ENCODE measurements at regions not wholly inside any gene's neighbourhood (a gene's known extent, or its start where the extent isn't known, plus 50 kb on each side); places are given as distances from the start of the nearest gene placed in this dataset.

DNA sequence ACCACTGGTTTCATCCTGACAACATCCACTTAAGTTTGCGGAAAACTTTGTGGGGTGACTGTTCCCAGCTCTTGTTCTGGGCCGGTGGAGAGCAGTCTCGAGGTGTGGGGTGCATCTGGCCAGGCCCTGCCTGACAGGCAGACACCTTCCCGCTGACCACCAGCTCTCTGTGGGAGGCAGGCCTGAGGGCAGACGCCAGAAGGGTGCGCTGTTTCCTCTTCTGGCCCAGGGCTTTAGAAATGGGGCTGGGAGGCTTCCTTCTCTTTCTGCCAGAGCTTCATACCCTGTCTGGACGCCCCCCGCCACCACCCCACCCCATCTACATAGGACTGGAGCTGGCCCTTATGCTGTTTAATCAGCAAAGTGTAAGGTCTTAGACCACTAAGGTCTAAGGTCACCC lies 263.8 kb downstream of the LOXHD1 start:
- Histone ChIP-seq H2AFZ (ENCODE audit: low read length) (no peak overlapping the region), H3K27ac (ENCODE audit: low read depth, low read length) (no peak overlapping the region), H3K4me3 (ENCODE audit: insufficient read depth, low read length) (no peak overlapping the region), H3K36me3 (ENCODE audit: insufficient read depth, low read length) (no peaks in the 10 kb centered on the region), H4K20me1 (ENCODE audit: insufficient read depth, low read length) (no peaks in the 10 kb centered on the region), H3K27me3 (ENCODE audit: insufficient read depth, low read length) (no peaks in the 10 kb centered on the region), H3K4me2 (ENCODE audit: insufficient read depth, low read length) (no peak overlapping the region), H3K79me2 (ENCODE audit: insufficient read depth, low read length) (no peaks in the 10 kb centered on the region), H3K4me1 (ENCODE audit: insufficient read depth, low read length) (no peaks in the 10 kb centered on the region), H3K9me3 (ENCODE audit: low read depth, low read length) (no peaks in the 10 kb centered on the region)
- TF ChIP-seq, protein P1, sequence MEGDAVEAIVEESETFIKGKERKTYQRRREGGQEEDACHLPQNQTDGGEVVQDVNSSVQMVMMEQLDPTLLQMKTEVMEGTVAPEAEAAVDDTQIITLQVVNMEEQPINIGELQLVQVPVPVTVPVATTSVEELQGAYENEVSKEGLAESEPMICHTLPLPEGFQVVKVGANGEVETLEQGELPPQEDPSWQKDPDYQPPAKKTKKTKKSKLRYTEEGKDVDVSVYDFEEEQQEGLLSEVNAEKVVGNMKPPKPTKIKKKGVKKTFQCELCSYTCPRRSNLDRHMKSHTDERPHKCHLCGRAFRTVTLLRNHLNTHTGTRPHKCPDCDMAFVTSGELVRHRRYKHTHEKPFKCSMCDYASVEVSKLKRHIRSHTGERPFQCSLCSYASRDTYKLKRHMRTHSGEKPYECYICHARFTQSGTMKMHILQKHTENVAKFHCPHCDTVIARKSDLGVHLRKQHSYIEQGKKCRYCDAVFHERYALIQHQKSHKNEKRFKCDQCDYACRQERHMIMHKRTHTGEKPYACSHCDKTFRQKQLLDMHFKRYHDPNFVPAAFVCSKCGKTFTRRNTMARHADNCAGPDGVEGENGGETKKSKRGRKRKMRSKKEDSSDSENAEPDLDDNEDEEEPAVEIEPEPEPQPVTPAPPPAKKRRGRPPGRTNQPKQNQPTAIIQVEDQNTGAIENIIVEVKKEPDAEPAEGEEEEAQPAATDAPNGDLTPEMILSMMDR (IDR thresholded peaks at IDR 0.05; ENCODE audit: extremely low read depth, low read depth, low read length) = peak; percentile 21
- no peak for DNase-seq (ENCODE audit: insufficient read length, low spot score, missing footprints)

DNA sequence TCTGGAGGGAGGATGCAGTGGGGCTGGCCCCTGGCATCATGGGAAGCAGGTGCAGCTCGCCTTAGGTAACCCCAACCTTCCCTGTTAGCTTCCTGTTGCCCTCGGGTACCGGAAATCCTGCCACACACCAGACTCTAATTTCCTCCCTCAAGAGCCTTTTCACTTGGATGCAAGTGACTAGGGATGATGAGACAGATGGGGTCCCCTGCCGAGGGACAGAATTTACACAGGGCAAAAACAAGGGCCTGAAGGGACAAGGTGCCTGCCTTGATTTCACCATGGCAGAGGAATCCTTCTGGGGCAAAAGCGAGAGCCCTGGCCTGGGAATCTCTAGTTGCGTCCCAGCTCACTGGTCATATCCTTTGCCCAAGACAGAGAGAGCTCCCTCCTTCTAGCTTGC lies 263.1 kb downstream of the LOXHD1 start:
- H3K27me3 ChIP-seq (ENCODE audit: insufficient read depth, low read length) = no peaks in the 10 kb centered on the region
- TF ChIP-seq, protein P1 (IDR thresholded peaks at IDR 0.05; ENCODE audit: extremely low read depth, low read depth, low read length) = no peak
- no peaks in the 10 kb centered on the region for H3K36me3 ChIP-seq (ENCODE audit: insufficient read depth, low read length)
- H3K79me2 ChIP-seq (ENCODE audit: insufficient read depth, low read length) = no peaks in the 10 kb centered on the region
- no peaks in the 10 kb centered on the region for H3K4me1 ChIP-seq (ENCODE audit: insufficient read depth, low read length)
- no peak overlapping the region for H3K4me2 ChIP-seq (ENCODE audit: insufficient read depth, low read length)
- no peak overlapping the region for H3K27ac ChIP-seq (ENCODE audit: low read depth, low read length)
- no peaks in the 10 kb centered on the region for H3K9me3 ChIP-seq (ENCODE audit: low read depth, low read length)
- H3K4me3 ChIP-seq (ENCODE audit: insufficient read depth, low read length) = no peak overlapping the region
- no peaks in the 10 kb centered on the region for H4K20me1 ChIP-seq (ENCODE audit: insufficient read depth, low read length)
- no peak overlapping the region for H2AFZ ChIP-seq (ENCODE audit: low read length)
- no peak for DNase-seq (ENCODE audit: insufficient read length, low spot score, missing footprints)

DNA sequence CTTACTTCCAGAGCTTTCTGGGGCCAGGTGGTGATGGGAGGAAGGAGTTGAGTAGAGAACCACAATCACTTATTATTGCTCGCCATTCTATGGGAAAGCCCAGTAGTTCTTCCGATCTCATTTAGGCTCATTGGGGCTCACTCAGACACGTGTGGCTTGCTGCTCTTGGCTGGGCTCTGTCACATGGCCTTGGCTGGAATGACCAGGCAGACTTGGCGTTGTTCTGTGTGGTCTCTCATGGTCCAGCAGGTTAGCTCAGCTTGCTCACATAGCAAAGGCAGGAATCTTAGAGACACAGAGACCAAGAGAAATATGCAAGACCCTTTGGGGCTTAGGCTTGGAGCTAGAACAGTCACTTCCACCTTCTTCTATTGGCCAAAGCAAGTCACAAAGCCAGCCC lies 261.2 kb downstream of the LOXHD1 start:
- Histone ChIP-seq H3K4me3 (ENCODE audit: insufficient read depth, low read length) (no peak overlapping the region), H3K79me2 (ENCODE audit: insufficient read depth, low read length) (no peaks in the 10 kb centered on the region), H4K20me1 (ENCODE audit: insufficient read depth, low read length) (no peaks in the 10 kb centered on the region), H3K4me1 (ENCODE audit: insufficient read depth, low read length) (no peaks in the 10 kb centered on the region), H3K36me3 (ENCODE audit: insufficient read depth, low read length) (no peaks in the 10 kb centered on the region), H3K27me3 (ENCODE audit: insufficient read depth, low read length) (no peaks in the 10 kb centered on the region), H3K27ac (ENCODE audit: low read depth, low read length) (no peak overlapping the region), H2AFZ (ENCODE audit: low read length) (no peak overlapping the region), H3K9me3 (ENCODE audit: low read depth, low read length) (no peaks in the 10 kb centered on the region), H3K4me2 (ENCODE audit: insufficient read depth, low read length) (no peak overlapping the region)
- no peak for DNase-seq (ENCODE audit: insufficient read length, low spot score, missing footprints)
- TF ChIP-seq, protein P1 (IDR thresholded peaks at IDR 0.05; ENCODE audit: extremely low read depth, low read depth, low read length) = no peak

DNA sequence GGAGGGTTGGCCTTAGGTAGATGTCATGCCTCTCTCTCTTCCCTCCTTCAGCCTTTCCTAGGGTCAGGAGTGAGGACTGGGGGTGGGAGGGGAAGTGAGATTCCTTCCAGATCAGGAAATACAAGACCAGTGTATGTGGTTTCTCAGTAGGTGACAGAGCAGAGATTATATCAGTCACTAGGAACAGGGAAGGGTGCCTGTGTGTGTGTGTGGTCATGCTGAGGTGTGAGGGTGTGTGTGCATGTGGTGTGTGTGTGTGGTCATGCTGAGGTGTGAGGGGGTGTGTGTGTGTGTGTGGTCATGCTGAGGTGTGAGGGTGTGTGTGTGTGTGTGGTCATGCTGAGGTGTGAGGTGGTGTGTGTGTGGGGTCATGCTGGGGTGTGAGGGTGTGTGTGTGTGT lies 259.8 kb downstream of the LOXHD1 start:
- Histone ChIP-seq H3K4me1 (ENCODE audit: insufficient read depth, low read length) (no peaks in the 10 kb centered on the region), H3K36me3 (ENCODE audit: insufficient read depth, low read length) (no peaks in the 10 kb centered on the region), H2AFZ (ENCODE audit: low read length) (no peak overlapping the region), H3K9me3 (ENCODE audit: low read depth, low read length) (no peaks in the 10 kb centered on the region), H3K4me3 (ENCODE audit: insufficient read depth, low read length) (no peak overlapping the region), H3K27me3 (ENCODE audit: insufficient read depth, low read length) (no peaks in the 10 kb centered on the region), H3K27ac (ENCODE audit: low read depth, low read length) (no peak overlapping the region), H3K4me2 (ENCODE audit: insufficient read depth, low read length) (no peak overlapping the region), H3K79me2 (ENCODE audit: insufficient read depth, low read length) (no peaks in the 10 kb centered on the region), H4K20me1 (ENCODE audit: insufficient read depth, low read length) (no peaks in the 10 kb centered on the region)
- TF ChIP-seq, protein P1 (IDR thresholded peaks at IDR 0.05; ENCODE audit: extremely low read depth, low read depth, low read length) = no peak
- DNase-seq (ENCODE audit: insufficient read length, low spot score, missing footprints) = no peak

Data from osteoblast (primary cell).